SK-N-SH (cell line): ENCODE measurements at regions not wholly inside any gene's neighbourhood (a gene's known extent, or its start where the extent isn't known, plus 50 kb on each side); places are given as distances from the start of the nearest gene placed in this dataset.

Experiments
- EZH2phosphoT487 ChIP-seq: fragments of 200-600 bp; sonication (generic); IDR thresholded peaks from 2 replicates; pipeline ENCODE4 v1.6.1; 2017; ENCODE audit warnings: low read depth, mixed run types, mild to moderate bottlenecking, antibody characterized with exemption, moderate library complexity, borderline replicate concordance
- FOXM1 ChIP-seq: IDR thresholded peaks from 2 replicates; pipeline ENCODE4 v1.4.0; 2012; ENCODE audit warnings: low read depth, mild to moderate bottlenecking
- GATA2 ChIP-seq: sonication (generic); formaldehyde crosslinking; IDR thresholded peaks from 2 replicates; pipeline ENCODE4 v1.5.0; 2020; ENCODE audit warnings: mild to moderate bottlenecking, missing genetic modification reagents
- MEF2A ChIP-seq: IDR thresholded peaks from 2 replicates; pipeline ENCODE4 v1.4.0; 2012; ENCODE audit warnings: low read depth, borderline replicate concordance
- MXI1 ChIP-seq: IDR thresholded peaks from 2 replicates; pipeline ENCODE4 v1.6.1; 2012; ENCODE audit warnings: mild to moderate bottlenecking, low read depth, low read length, improper control_type of control experiment
- POLR2AphosphoS5 ChIP-seq: IDR thresholded peaks from 2 replicates; pipeline ENCODE4 v1.6.1; 2012; ENCODE audit warnings: low read depth, low read length
- RAD21 ChIP-seq: IDR thresholded peaks from 2 replicates; pipeline ENCODE4 v1.6.1; 2012; ENCODE audit warnings: mild to moderate bottlenecking, low read length
- RFX5 ChIP-seq: IDR thresholded peaks from 2 replicates; pipeline ENCODE4 v1.6.1; 2012; ENCODE audit warnings: mild to moderate bottlenecking, improper control_type of control experiment, low read length
- RXRA ChIP-seq: IDR thresholded peaks from 2 replicates; pipeline ENCODE4 v1.4.0; 2012; ENCODE audit warnings: low read depth, mild to moderate bottlenecking, borderline replicate concordance
- SMC3 ChIP-seq: IDR thresholded peaks from 2 replicates; pipeline ENCODE4 v1.6.1; 2012; ENCODE audit warnings: low read depth, low read length, improper control_type of control experiment
- TF ChIP-seq, protein P1 (sequence below): fragments of 200-600 bp; sonication (generic); IDR thresholded peaks from 2 replicates; pipeline ENCODE4 v1.6.1; 2017; ENCODE audit warnings: antibody characterized with exemption, mild to moderate bottlenecking, moderate library complexity
- TF ChIP-seq, protein P2 (sequence below): fragments of 150-350 bp; IDR thresholded peaks from 2 replicates; pipeline ENCODE4 v1.6.1; 2017; ENCODE audit warnings: antibody characterized with exemption, low read length, low read depth, borderline replicate concordance

DNA sequence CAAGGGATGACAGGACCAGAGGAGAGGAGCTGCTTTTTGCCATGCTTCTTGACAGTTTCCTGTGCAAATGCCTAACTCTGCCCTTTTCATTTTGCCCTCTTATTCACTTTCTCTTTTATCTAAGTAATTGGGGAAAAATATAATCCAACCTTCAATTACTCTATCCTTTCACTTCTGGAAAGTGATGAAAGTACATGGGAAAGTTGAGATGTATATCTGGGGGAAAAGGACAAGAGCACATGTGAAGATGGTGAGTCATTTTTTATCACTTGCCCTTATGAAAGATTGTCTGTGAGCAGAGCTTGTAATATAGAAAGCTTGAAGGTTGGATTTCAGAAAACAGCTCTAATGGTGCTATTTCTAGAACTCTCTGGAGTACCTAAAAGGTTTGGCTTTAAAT, 1070.7 kb downstream of the CNTNAP5 start:
- TF ChIP-seq, protein P1, sequence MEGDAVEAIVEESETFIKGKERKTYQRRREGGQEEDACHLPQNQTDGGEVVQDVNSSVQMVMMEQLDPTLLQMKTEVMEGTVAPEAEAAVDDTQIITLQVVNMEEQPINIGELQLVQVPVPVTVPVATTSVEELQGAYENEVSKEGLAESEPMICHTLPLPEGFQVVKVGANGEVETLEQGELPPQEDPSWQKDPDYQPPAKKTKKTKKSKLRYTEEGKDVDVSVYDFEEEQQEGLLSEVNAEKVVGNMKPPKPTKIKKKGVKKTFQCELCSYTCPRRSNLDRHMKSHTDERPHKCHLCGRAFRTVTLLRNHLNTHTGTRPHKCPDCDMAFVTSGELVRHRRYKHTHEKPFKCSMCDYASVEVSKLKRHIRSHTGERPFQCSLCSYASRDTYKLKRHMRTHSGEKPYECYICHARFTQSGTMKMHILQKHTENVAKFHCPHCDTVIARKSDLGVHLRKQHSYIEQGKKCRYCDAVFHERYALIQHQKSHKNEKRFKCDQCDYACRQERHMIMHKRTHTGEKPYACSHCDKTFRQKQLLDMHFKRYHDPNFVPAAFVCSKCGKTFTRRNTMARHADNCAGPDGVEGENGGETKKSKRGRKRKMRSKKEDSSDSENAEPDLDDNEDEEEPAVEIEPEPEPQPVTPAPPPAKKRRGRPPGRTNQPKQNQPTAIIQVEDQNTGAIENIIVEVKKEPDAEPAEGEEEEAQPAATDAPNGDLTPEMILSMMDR: no peak
- TF ChIP-seq EZH2phosphoT487 (no peak), RAD21 (no peak), POLR2AphosphoS5 (no peak), RXRA (no peak), FOXM1 (no peak), SMC3 (no peak), MEF2A (no peak), RFX5 (no peak), MXI1 (no peak), GATA2 (CRISPR knock-in tag) (no peak)
- TF ChIP-seq, protein P2, sequence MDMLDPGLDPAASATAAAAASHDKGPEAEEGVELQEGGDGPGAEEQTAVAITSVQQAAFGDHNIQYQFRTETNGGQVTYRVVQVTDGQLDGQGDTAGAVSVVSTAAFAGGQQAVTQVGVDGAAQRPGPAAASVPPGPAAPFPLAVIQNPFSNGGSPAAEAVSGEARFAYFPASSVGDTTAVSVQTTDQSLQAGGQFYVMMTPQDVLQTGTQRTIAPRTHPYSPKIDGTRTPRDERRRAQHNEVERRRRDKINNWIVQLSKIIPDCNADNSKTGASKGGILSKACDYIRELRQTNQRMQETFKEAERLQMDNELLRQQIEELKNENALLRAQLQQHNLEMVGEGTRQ: no peak
